ENCODE measurements at regions not wholly inside any gene's neighbourhood (a gene's known extent, or its start where the extent isn't known, plus 50 kb on each side); places are given as distances from the start of the nearest gene placed in this dataset.

GRCh38 chr2:188645986-188646385 lies 328.2 kb upstream of the COL3A1 start:
- Mint-ChIP-seq H3K4me1 (ENCODE audit: low read depth in 2 of 2) (no peaks in the 10 kb centered on the region), H3K9me3 (peaks cover 15% of the 10 kb centered on the region), H3K4me3 (no peak overlapping the region), H3K27me3 (no peaks in the 10 kb centered on the region), H3K27ac (no peak overlapping the region), H3K36me3 (no peaks in the 10 kb centered on the region)
- ATAC-seq (no peak), DNase-seq (ENCODE audit: low spot score) (no peak)

- H3K4me1 Mint-ChIP-seq (ENCODE audit: low read depth in 2 of 2): no peaks in the 10 kb centered on the region
- DNase-seq (ENCODE audit: low spot score): no peak
- peaks cover 2% of the 10 kb centered on the region for H3K36me3 Mint-ChIP-seq
- H3K27me3 Mint-ChIP-seq: no peaks in the 10 kb centered on the region
- H3K9me3 Mint-ChIP-seq: peaks cover 13% of the 10 kb centered on the region
- no peak overlapping the region for H3K27ac Mint-ChIP-seq
- no peak for ATAC-seq
- no peak overlapping the region for H3K4me3 Mint-ChIP-seq
These were observed 326.6 kb upstream of the COL3A1 start for GRCh38 chr2:188647430-188648070.

GRCh38 chr2:188659656-188660406 lies 314.3 kb upstream of the COL3A1 start:
- Mint-ChIP-seq H3K27ac (no peak overlapping the region), H3K9me3 (peaks cover 7% of the 10 kb centered on the region), H3K4me3 (no peak overlapping the region), H3K36me3 (no peaks in the 10 kb centered on the region), H3K27me3 (no peaks in the 10 kb centered on the region), H3K4me1 (ENCODE audit: low read depth in 2 of 2) (no peaks in the 10 kb centered on the region)
- DNase-seq (ENCODE audit: low spot score) (no peak), ATAC-seq (no peak)

GRCh38 chr2:188663301-188663700 lies 310.9 kb upstream of the COL3A1 start:
- H3K36me3 Mint-ChIP-seq: no peaks in the 10 kb centered on the region
- no peak for DNase-seq (ENCODE audit: low spot score)
- no peaks in the 10 kb centered on the region for H3K4me1 Mint-ChIP-seq (ENCODE audit: low read depth in 2 of 2)
- peaks cover 10% of the 10 kb centered on the region for H3K9me3 Mint-ChIP-seq
- H3K4me3 Mint-ChIP-seq: no peak overlapping the region
- ATAC-seq: no peak
- no peaks in the 10 kb centered on the region for H3K27me3 Mint-ChIP-seq
- no peak overlapping the region for H3K27ac Mint-ChIP-seq

DNA sequence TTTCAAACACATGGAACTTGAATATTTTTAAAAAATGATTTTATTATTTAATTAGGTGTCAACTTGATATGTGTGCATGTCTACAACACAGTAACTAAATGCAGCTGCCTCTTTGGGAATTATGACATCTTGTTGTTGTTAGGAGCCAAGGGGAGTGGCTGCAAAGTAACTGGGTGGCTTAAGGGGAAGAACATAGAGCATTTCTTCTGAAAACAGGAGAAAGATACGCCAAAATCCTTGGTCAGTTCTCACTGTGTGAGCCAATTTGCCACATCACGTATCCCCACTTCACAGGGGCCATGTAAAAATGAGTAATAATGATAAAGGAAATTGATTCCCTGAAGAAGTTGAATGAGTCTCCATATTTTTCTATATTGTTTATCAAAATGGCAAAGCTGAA lies 309.8 kb upstream of the COL3A1 start:
- Mint-ChIP-seq H3K9me3 (peaks cover 7% of the 10 kb centered on the region), H3K4me1 (ENCODE audit: low read depth in 2 of 2) (no peaks in the 10 kb centered on the region), H3K4me3 (no peak overlapping the region), H3K27ac (no peak overlapping the region), H3K27me3 (no peaks in the 10 kb centered on the region), H3K36me3 (no peaks in the 10 kb centered on the region)
- no peak for ATAC-seq
- DNase-seq (ENCODE audit: low spot score): no peak

GRCh38 chr2:188664951-188665595 lies 309.1 kb upstream of the COL3A1 start:
- no peaks in the 10 kb centered on the region for H3K27me3 Mint-ChIP-seq
- DNase-seq (ENCODE audit: low spot score): no peak
- H3K27ac Mint-ChIP-seq: no peak overlapping the region
- peaks cover 12% of the 10 kb centered on the region for H3K9me3 Mint-ChIP-seq
- H3K36me3 Mint-ChIP-seq: no peaks in the 10 kb centered on the region
- no peak for ATAC-seq
- no peak overlapping the region for H3K4me3 Mint-ChIP-seq
- no peaks in the 10 kb centered on the region for H3K4me1 Mint-ChIP-seq (ENCODE audit: low read depth in 2 of 2)

DNA sequence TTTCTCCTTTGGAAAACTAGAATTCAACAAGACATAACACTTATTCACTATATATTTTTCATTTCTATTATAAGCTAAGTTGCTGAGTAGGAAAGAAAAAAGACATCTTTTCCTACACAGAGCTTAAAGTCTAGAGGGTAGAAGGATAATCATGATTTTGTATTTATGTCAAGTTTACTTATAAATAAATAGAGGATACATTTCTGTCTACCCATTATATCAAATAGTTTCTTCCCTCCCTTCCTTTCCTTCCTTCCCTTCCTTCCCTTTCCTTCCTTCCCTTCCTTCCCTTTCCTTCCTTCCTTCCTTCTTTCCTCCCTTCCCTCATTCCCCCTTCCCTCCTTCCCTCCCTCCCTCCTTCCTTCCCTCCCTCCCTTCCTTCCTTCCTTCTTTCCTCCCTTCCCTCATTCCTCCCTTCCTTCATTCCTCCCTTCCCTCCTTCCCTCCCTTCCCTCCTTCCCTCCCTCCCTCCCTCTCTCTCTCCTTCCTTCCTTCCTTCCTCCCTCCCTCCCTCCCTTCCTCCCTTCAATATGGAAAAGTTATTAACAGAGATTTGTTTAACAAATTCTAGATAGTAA lies 308.4 kb upstream of the COL3A1 start:
- no peak overlapping the region for H3K4me3 Mint-ChIP-seq
- H3K27ac Mint-ChIP-seq: no peak overlapping the region
- no peak for ATAC-seq
- no peaks in the 10 kb centered on the region for H3K36me3 Mint-ChIP-seq
- peaks cover 12% of the 10 kb centered on the region for H3K9me3 Mint-ChIP-seq
- no peak for DNase-seq (ENCODE audit: low spot score)
- H3K4me1 Mint-ChIP-seq (ENCODE audit: low read depth in 2 of 2): no peaks in the 10 kb centered on the region
- H3K27me3 Mint-ChIP-seq: no peaks in the 10 kb centered on the region

- no peak overlapping the region for H3K27ac Mint-ChIP-seq
- no peak for ATAC-seq
These were observed 307.7 kb upstream of the COL3A1 start for GRCh38 chr2:188666503-188666902.

GRCh38 chr2:188668017-188668680 lies 306.0 kb upstream of the COL3A1 start:
- ATAC-seq (no peak), DNase-seq (ENCODE audit: low spot score) (no peak)
- Mint-ChIP-seq H3K4me1 (ENCODE audit: low read depth in 2 of 2) (no peaks in the 10 kb centered on the region), H3K27me3 (no peaks in the 10 kb centered on the region), H3K27ac (no peak overlapping the region), H3K4me3 (no peak overlapping the region), H3K36me3 (no peaks in the 10 kb centered on the region), H3K9me3 (peaks cover 8% of the 10 kb centered on the region)

More at GRCh38 chr2:188666503-188666902, 307.7 kb upstream of the COL3A1 start:
- Mint-ChIP-seq H3K9me3 (peaks cover 12% of the 10 kb centered on the region), H3K4me1 (ENCODE audit: low read depth in 2 of 2) (no peaks in the 10 kb centered on the region), H3K27me3 (no peaks in the 10 kb centered on the region), H3K36me3 (no peaks in the 10 kb centered on the region), H3K4me3 (no peak overlapping the region)
- DNase-seq (ENCODE audit: low spot score): no peak

DNA sequence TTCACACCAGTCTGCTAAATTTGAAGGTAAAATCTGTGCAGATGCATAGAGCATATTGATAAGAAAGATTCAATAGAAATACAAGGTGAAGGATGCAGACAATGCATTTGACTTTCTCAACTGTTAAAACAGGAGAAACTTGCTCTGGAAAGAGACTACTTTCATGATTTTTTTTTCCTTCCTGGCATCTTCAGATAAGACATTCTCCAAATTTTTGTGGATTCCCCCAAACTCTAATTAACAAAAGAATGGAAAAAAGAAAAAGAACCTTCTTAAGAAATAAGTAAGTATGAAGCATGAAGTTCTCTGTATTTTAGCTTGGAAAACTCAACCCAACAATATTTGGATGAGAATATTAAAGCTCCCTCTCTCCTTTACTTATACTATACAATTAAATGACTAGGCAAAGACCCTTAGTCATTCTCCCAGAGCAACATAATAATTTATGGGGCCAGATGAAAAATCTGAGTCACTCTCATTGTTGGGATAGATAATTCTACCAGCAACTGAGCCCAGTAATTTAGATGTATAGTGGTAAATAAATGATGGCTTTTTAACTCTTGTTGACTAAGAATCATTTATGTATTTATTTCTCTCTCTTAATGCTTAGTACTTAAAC lies 298.7 kb upstream of the COL3A1 start:
- no peaks in the 10 kb centered on the region for H3K36me3 Mint-ChIP-seq
- H3K27ac Mint-ChIP-seq: no peak overlapping the region
- peaks cover 3% of the 10 kb centered on the region for H3K9me3 Mint-ChIP-seq
- H3K27me3 Mint-ChIP-seq: no peaks in the 10 kb centered on the region
- DNase-seq (ENCODE audit: low spot score) (no peak), ATAC-seq (no peak)
- H3K4me1 Mint-ChIP-seq (ENCODE audit: low read depth in 2 of 2): no peaks in the 10 kb centered on the region
- no peak overlapping the region for H3K4me3 Mint-ChIP-seq

- Mint-ChIP-seq H3K4me1 (ENCODE audit: low read depth in 2 of 2) (no peaks in the 10 kb centered on the region), H3K4me3 (no peak overlapping the region), H3K27ac (no peak overlapping the region), H3K9me3 (peaks cover 3% of the 10 kb centered on the region), H3K36me3 (no peaks in the 10 kb centered on the region), H3K27me3 (no peaks in the 10 kb centered on the region)
- DNase-seq (ENCODE audit: low spot score): no peak
- no peak for ATAC-seq
These were observed 298.2 kb upstream of the COL3A1 start for GRCh38 chr2:188676010-188676400.

- H3K27ac Mint-ChIP-seq: no peak overlapping the region
- no peaks in the 10 kb centered on the region for H3K36me3 Mint-ChIP-seq
- H3K4me1 Mint-ChIP-seq (ENCODE audit: low read depth in 2 of 2): no peaks in the 10 kb centered on the region
- no peaks in the 10 kb centered on the region for H3K27me3 Mint-ChIP-seq
- H3K4me3 Mint-ChIP-seq: no peak overlapping the region
- DNase-seq (ENCODE audit: low spot score) (no peak), ATAC-seq (no peak)
- H3K9me3 Mint-ChIP-seq: peaks cover 3% of the 10 kb centered on the region
These were observed 297.0 kb upstream of the COL3A1 start for GRCh38 chr2:188677142-188677541.

DNA sequence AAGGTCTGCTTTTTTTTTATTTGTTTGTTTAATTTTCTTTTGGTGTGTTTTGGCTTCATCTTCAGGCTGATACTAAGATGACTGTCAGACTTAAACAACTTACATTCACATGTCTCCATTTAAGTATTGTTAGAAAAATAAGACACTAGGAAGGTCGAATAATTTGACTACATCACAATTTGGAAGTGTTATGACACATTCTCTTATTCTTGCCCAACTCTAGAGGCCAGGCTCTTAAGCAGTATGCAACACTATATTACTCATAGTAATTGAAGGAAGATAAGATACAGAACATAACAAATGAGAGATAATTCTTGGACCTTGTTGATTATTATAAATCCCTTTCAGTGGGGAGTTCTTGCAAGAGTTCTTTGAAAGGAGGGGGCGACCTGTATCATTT lies 295.3 kb upstream of the COL3A1 start:
- no peak overlapping the region for H3K27ac Mint-ChIP-seq
- no peaks in the 10 kb centered on the region for H3K4me1 Mint-ChIP-seq (ENCODE audit: low read depth in 2 of 2)
- no peaks in the 10 kb centered on the region for H3K36me3 Mint-ChIP-seq
- ATAC-seq (no peak), DNase-seq (ENCODE audit: low spot score) (no peak)
- H3K9me3 Mint-ChIP-seq: peaks cover 7% of the 10 kb centered on the region
- H3K27me3 Mint-ChIP-seq: no peaks in the 10 kb centered on the region
- H3K4me3 Mint-ChIP-seq: no peak overlapping the region
